ENCODE measurements at regions not wholly inside any gene's neighbourhood (a gene's known extent, or its start where the extent isn't known, plus 50 kb on each side); places are given as distances from the start of the nearest gene placed in this dataset.

GRCh38 chr7:94855589-94855988 lies 51.8 kb upstream of the PPP1R9A start:
- TF ChIP-seq, protein P1, sequence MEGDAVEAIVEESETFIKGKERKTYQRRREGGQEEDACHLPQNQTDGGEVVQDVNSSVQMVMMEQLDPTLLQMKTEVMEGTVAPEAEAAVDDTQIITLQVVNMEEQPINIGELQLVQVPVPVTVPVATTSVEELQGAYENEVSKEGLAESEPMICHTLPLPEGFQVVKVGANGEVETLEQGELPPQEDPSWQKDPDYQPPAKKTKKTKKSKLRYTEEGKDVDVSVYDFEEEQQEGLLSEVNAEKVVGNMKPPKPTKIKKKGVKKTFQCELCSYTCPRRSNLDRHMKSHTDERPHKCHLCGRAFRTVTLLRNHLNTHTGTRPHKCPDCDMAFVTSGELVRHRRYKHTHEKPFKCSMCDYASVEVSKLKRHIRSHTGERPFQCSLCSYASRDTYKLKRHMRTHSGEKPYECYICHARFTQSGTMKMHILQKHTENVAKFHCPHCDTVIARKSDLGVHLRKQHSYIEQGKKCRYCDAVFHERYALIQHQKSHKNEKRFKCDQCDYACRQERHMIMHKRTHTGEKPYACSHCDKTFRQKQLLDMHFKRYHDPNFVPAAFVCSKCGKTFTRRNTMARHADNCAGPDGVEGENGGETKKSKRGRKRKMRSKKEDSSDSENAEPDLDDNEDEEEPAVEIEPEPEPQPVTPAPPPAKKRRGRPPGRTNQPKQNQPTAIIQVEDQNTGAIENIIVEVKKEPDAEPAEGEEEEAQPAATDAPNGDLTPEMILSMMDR (IDR thresholded peaks at IDR 0.05), result no peak
- ATAC-seq (ENCODE audit: poor library complexity), result no peak
- Histone ChIP-seq H3K27me3 (ENCODE audit: control insufficient read depth in 1 of 2, insufficient read depth in 2 of 2, low read length in 2 of 2) (no peaks in the 10 kb centered on the region), H3K4me1 (ENCODE audit: insufficient read depth, low read length) (no peaks in the 10 kb centered on the region), H3K4me3 (ENCODE audit: low read length) (no peak overlapping the region), H3K36me3 (ENCODE audit: insufficient read depth, low read length) (no peaks in the 10 kb centered on the region), H3K27ac (ENCODE audit: low read depth in 1 of 2, low read length in 2 of 2) (no peak overlapping the region), H3K9me3 (ENCODE audit: control insufficient read depth in 1 of 2, insufficient read depth in 1 of 2, low read length in 2 of 2) (peaks cover 0 to 4% of the 10 kb centered on the region in 2 experiments)
- Mint-ChIP-seq H3K4me1 (ENCODE audit: low read depth) (no peaks in the 10 kb centered on the region), H3K36me3 (ENCODE audit: low read depth) (no peaks in the 10 kb centered on the region), H3K4me3 (no peak overlapping the region), H3K27me3 (no peaks in the 10 kb centered on the region), H3K9me3 (peaks cover 5% of the 10 kb centered on the region), H3K27ac (no peak overlapping the region)
- intact Hi-C loops (cut with DNase I, micrococcal nuclease), result no loop called here
- no peak for DNase-seq
- CTCF ChIA-PET, result no interaction called here
- POLR2A ChIA-PET, result no interaction called here

DNA sequence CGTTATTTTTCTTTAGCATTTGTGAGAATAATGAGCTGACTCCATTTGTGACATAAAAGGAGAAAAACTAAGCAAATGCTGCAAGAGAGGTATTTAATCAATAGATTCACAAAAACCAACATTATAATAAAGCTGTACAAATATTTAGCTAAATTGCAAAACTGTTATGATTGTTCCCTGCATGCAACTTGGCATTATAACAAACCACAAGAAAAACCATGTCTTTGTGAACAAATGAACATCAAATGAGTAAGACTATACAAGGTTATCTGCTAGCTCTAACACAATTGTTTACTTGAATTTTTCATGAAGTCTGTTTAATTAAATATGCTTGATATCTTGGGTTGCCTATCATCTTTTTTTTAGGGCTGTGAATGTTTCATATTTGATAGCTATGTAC lies 50.8 kb upstream of the PPP1R9A start:
- Mint-ChIP-seq H3K4me3 (no peak overlapping the region), H3K4me1 (ENCODE audit: low read depth) (no peaks in the 10 kb centered on the region), H3K27me3 (no peaks in the 10 kb centered on the region), H3K27ac (no peak overlapping the region), H3K36me3 (ENCODE audit: low read depth) (no peaks in the 10 kb centered on the region), H3K9me3 (peaks cover 5% of the 10 kb centered on the region)
- ChIA-PET CTCF (no interaction called here), POLR2A (no interaction called here)
- Histone ChIP-seq H3K27ac (ENCODE audit: low read depth in 1 of 2, low read length in 2 of 2) (no peak overlapping the region), H3K9me3 (ENCODE audit: control insufficient read depth in 1 of 2, insufficient read depth in 1 of 2, low read length in 2 of 2) (peaks cover 0 to 4% of the 10 kb centered on the region in 2 experiments), H3K36me3 (ENCODE audit: insufficient read depth, low read length) (no peaks in the 10 kb centered on the region), H3K4me1 (ENCODE audit: insufficient read depth, low read length) (no peaks in the 10 kb centered on the region), H3K27me3 (ENCODE audit: control insufficient read depth in 1 of 2, insufficient read depth in 2 of 2, low read length in 2 of 2) (no peaks in the 10 kb centered on the region), H3K4me3 (ENCODE audit: low read length) (no peak overlapping the region)
- DNase-seq (no peak), ATAC-seq (ENCODE audit: poor library complexity) (no peak)
- TF ChIP-seq, protein P1 (IDR thresholded peaks at IDR 0.05), result no peak
- intact Hi-C loops (cut with DNase I, micrococcal nuclease), result no loop called here

All from CD4-positive, alpha-beta T cell (primary cell).